ENCODE measurements at regions not wholly inside any gene's neighbourhood (a gene's known extent, or its start where the extent isn't known, plus 50 kb on each side); places are given as distances from the start of the nearest gene placed in this dataset.

DNA sequence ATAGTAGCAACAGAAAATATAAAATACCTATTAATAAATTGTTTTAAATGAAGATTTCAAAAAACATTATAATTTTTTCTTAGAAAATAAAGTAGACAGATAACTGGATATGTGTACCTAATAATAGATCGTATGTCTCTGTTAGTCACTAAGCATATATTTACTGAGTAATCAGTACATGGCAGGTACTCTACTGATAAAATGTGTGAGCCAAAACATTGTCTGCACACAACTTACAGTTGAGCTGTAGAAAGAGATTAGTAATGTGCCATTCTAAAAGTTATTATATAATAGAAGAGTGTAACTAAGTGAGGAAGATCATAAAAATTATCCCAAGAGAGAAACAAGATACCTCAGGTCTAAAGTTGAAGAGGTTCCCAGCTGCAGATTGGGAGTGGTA, 929.9 kb upstream of the EPHA7 start:
- TF ChIP-seq, protein P1, sequence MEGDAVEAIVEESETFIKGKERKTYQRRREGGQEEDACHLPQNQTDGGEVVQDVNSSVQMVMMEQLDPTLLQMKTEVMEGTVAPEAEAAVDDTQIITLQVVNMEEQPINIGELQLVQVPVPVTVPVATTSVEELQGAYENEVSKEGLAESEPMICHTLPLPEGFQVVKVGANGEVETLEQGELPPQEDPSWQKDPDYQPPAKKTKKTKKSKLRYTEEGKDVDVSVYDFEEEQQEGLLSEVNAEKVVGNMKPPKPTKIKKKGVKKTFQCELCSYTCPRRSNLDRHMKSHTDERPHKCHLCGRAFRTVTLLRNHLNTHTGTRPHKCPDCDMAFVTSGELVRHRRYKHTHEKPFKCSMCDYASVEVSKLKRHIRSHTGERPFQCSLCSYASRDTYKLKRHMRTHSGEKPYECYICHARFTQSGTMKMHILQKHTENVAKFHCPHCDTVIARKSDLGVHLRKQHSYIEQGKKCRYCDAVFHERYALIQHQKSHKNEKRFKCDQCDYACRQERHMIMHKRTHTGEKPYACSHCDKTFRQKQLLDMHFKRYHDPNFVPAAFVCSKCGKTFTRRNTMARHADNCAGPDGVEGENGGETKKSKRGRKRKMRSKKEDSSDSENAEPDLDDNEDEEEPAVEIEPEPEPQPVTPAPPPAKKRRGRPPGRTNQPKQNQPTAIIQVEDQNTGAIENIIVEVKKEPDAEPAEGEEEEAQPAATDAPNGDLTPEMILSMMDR (IDR thresholded peaks at IDR 0.05; ENCODE audit: poor library complexity, severe bottlenecking): no peak
- TF ChIP-seq POLR2AphosphoS5 (IDR thresholded peaks at IDR 0.05) (no peak), EZH2 (IDR thresholded peaks at IDR 0.05; ENCODE audit: borderline replicate concordance, insufficient read depth, low read length, poor library complexity, severe bottlenecking) (no peak), RAD21 (conservative IDR thresholded peaks at IDR 0.05) (no peak), EP300 (conservative IDR thresholded peaks at IDR 0.05; ENCODE audit: poor library complexity, severe bottlenecking) (no peak), TAF1 (IDR thresholded peaks at IDR 0.05; ENCODE audit: low read depth) (no peak)

All from neural cell (in vitro differentiated cells).